Activated CD8-positive, alpha-beta T cell treated with anti-CD3 and anti-CD28 coated beads, Interleukin-2, amount 10 ng/mL, durations not matched to agents 7 days and 5 days (primary cell): ENCODE measurements at regions not wholly inside any gene's neighbourhood (a gene's known extent, or its start where the extent isn't known, plus 50 kb on each side); places are given as distances from the start of the nearest gene placed in this dataset.
"Not testable (repeated sequence)": the region's sequence is repeated elsewhere in the genome, so short reads cannot be mapped to it uniquely, and the experiment has no call there.

ENCODE experiments used
- ATAC-seq: fragments of 150-1000 bp; cut with Tn5 transposase; one replicate; pipeline ENCODE4 v1.10.0; 2021; ENCODE audit warnings: moderate library complexity
- CTCF ChIA-PET: fragments of 350-600 bp; sonication (Branson Sonifier 250); formaldehyde crosslinking; loops from one replicate; lab custom pipeline; 2021; ENCODE audit warnings: antibody characterized with exemption; lab: Charles Lee
- POLR2A ChIA-PET: fragments of 350-600 bp; sonication (Branson Sonifier 250); formaldehyde crosslinking; loops from one replicate; lab custom pipeline; 2021; ENCODE audit warnings: antibody characterized with exemption; lab: Charles Lee
- DNase-seq: peaks from one replicate; pipeline ENCODE4 v3.0.0-alpha.2; 2020
- H3K27ac Mint-ChIP-seq: one replicate; pipeline ENCODE4 v1.8.0; 2021; ENCODE audit warnings: mild to moderate bottlenecking, mixed read lengths
- H3K27me3 Mint-ChIP-seq: one replicate; pipeline ENCODE4 v1.8.0; 2021; ENCODE audit warnings: low read depth, mixed read lengths
- H3K36me3 Mint-ChIP-seq: one replicate; pipeline ENCODE4 v1.8.0; 2021; ENCODE audit warnings: low read depth, mixed read lengths
- H3K4me1 Mint-ChIP-seq: one replicate; pipeline ENCODE4 v1.8.0; 2021; ENCODE audit warnings: low read depth, mixed read lengths
- H3K4me3 Mint-ChIP-seq: one replicate; pipeline ENCODE4 v1.8.0; 2021; ENCODE audit warnings: mild to moderate bottlenecking, mixed read lengths
- H3K9me3 Mint-ChIP-seq: one replicate; pipeline ENCODE4 v1.8.0; 2022; ENCODE audit warnings: mixed read lengths; ENCODE audit not compliant: insufficient read depth

- ChIA-PET POLR2A (no interaction called here), CTCF (no interaction called here)
- ATAC-seq, result no peak
- Mint-ChIP-seq H3K4me1 (no peaks in the 10 kb centered on the region), H3K27ac (no peak overlapping the region), H3K36me3 (no peaks in the 10 kb centered on the region), H3K4me3 (no peak overlapping the region), H3K9me3 (no peaks in the 10 kb centered on the region), H3K27me3 (no peaks in the 10 kb centered on the region)
- DNase-seq, result no peak
These were observed 271.3 kb downstream of the CYRIA start for GRCh38 chr2:16394072-16394985.

- no peak overlapping the region for H3K27ac Mint-ChIP-seq
- no peak for DNase-seq
- no peaks in the 10 kb centered on the region for H3K4me1 Mint-ChIP-seq
- ATAC-seq, result no peak
- H3K9me3 Mint-ChIP-seq, result no peaks in the 10 kb centered on the region
- no peak overlapping the region for H3K4me3 Mint-ChIP-seq
- ChIA-PET POLR2A (no interaction called here), CTCF (no interaction called here)
- H3K36me3 Mint-ChIP-seq, result no peaks in the 10 kb centered on the region
- H3K27me3 Mint-ChIP-seq, result no peaks in the 10 kb centered on the region
These were observed 272.0 kb downstream of the CYRIA start for GRCh38 chr2:16393500-16394071.

- ATAC-seq (no peak), DNase-seq (no peak)
- Mint-ChIP-seq H3K27me3 (no peaks in the 10 kb centered on the region), H3K4me1 (no peaks in the 10 kb centered on the region), H3K36me3 (no peaks in the 10 kb centered on the region), H3K27ac (no peak overlapping the region), H3K4me3 (no peak overlapping the region), H3K9me3 (no peaks in the 10 kb centered on the region)
- CTCF ChIA-PET, result no interaction called here
- POLR2A ChIA-PET, result no interaction called here
These were observed 272.8 kb downstream of the CYRIA start for GRCh38 chr2:16392647-16393499.

- Mint-ChIP-seq H3K27ac (no peak overlapping the region), H3K4me3 (no peak overlapping the region), H3K27me3 (no peaks in the 10 kb centered on the region), H3K9me3 (no peaks in the 10 kb centered on the region), H3K36me3 (no peaks in the 10 kb centered on the region), H3K4me1 (no peaks in the 10 kb centered on the region)
- CTCF ChIA-PET, result no interaction called here
- DNase-seq (no peak), ATAC-seq (no peak)
- POLR2A ChIA-PET, result no interaction called here
These were observed 273.6 kb downstream of the CYRIA start for GRCh38 chr2:16391986-16392385.

- no peak overlapping the region for H3K4me3 Mint-ChIP-seq
- DNase-seq, result no peak
- H3K4me1 Mint-ChIP-seq, result no peaks in the 10 kb centered on the region
- no peaks in the 10 kb centered on the region for H3K36me3 Mint-ChIP-seq
- H3K9me3 Mint-ChIP-seq, result no peaks in the 10 kb centered on the region
- no peaks in the 10 kb centered on the region for H3K27me3 Mint-ChIP-seq
- ATAC-seq, result no peak
- ChIA-PET CTCF (no interaction called here), POLR2A (no interaction called here)
- no peak overlapping the region for H3K27ac Mint-ChIP-seq
These were observed 275.1 kb downstream of the CYRIA start for GRCh38 chr2:16390561-16390960.

- no peaks in the 10 kb centered on the region for H3K9me3 Mint-ChIP-seq
- no peak overlapping the region for H3K27ac Mint-ChIP-seq
- ChIA-PET POLR2A (no interaction called here), CTCF (no interaction called here)
- H3K4me1 Mint-ChIP-seq, result no peaks in the 10 kb centered on the region
- H3K4me3 Mint-ChIP-seq, result no peak overlapping the region
- DNase-seq, result no peak
- H3K27me3 Mint-ChIP-seq, result no peaks in the 10 kb centered on the region
- ATAC-seq, result no peak
- H3K36me3 Mint-ChIP-seq, result no peaks in the 10 kb centered on the region
These were observed 276.0 kb downstream of the CYRIA start for GRCh38 chr2:16389611-16390010.

GRCh38 chr2:16388199-16388830, 277.3 kb downstream of the CYRIA start:
- ATAC-seq, H3K9me3 Mint-ChIP-seq, CTCF ChIA-PET, H3K36me3 Mint-ChIP-seq, H3K4me3 Mint-ChIP-seq, H3K4me1 Mint-ChIP-seq, H3K27me3 Mint-ChIP-seq, H3K27ac Mint-ChIP-seq, POLR2A ChIA-PET, DNase-seq: not testable (repeated sequence)

GRCh38 chr2:16387461-16387984, 278.1 kb downstream of the CYRIA start:
- DNase-seq (no peak), ATAC-seq (no peak)
- Mint-ChIP-seq H3K9me3 (no peaks in the 10 kb centered on the region), H3K36me3 (no peaks in the 10 kb centered on the region), H3K27ac (no peak overlapping the region), H3K27me3 (no peaks in the 10 kb centered on the region), H3K4me1 (no peaks in the 10 kb centered on the region), H3K4me3 (no peak overlapping the region)
- POLR2A ChIA-PET, result interaction anchor here (0.6 kb wide), 1 partner anchor 1808 kb away, joined by 4 read pairs; no protein-coding TSS in a partner anchor
- CTCF ChIA-PET, result no interaction called here

GRCh38 chr2:16386431-16386830, 279.2 kb downstream of the CYRIA start:
- no peaks in the 10 kb centered on the region for H3K4me1 Mint-ChIP-seq

GRCh38 chr2:16386031-16386430, 279.6 kb downstream of the CYRIA start:
- no peak for ATAC-seq
- no peaks in the 10 kb centered on the region for H3K9me3 Mint-ChIP-seq
- no peak overlapping the region for H3K4me3 Mint-ChIP-seq
- no peak for DNase-seq
- H3K27ac Mint-ChIP-seq, result no peak overlapping the region
- H3K4me1 Mint-ChIP-seq, result no peaks in the 10 kb centered on the region
- CTCF ChIA-PET, result no interaction called here
- no peaks in the 10 kb centered on the region for H3K27me3 Mint-ChIP-seq
- no peaks in the 10 kb centered on the region for H3K36me3 Mint-ChIP-seq
- POLR2A ChIA-PET, result no interaction called here

More at GRCh38 chr2:16386431-16386830, 279.2 kb downstream of the CYRIA start:
- ATAC-seq (no peak), DNase-seq (no peak)
- Mint-ChIP-seq H3K27me3 (no peaks in the 10 kb centered on the region), H3K36me3 (no peaks in the 10 kb centered on the region), H3K4me3 (no peak overlapping the region), H3K27ac (no peak overlapping the region), H3K9me3 (no peaks in the 10 kb centered on the region)
- ChIA-PET POLR2A (no interaction called here), CTCF (no interaction called here)

- Mint-ChIP-seq H3K4me3 (no peak overlapping the region), H3K27me3 (no peaks in the 10 kb centered on the region), H3K9me3 (no peaks in the 10 kb centered on the region), H3K36me3 (no peaks in the 10 kb centered on the region), H3K4me1 (no peaks in the 10 kb centered on the region), H3K27ac (no peak overlapping the region)
- no peak for DNase-seq
- ChIA-PET CTCF (no interaction called here), POLR2A (no interaction called here)
- no peak for ATAC-seq
These were observed 280.3 kb downstream of the CYRIA start for GRCh38 chr2:16385341-16385740.
